Activated gamma-delta T cell (primary cell): ENCODE measurements at regions not wholly inside any gene's neighbourhood (a gene's known extent, or its start where the extent isn't known, plus 50 kb on each side); places are given as distances from the start of the nearest gene placed in this dataset.

Source experiments
- DNase-seq: peaks from one replicate; lab custom pipeline; 2025; lab: John Stamatoyannopoulos, UW

- DNase-seq: no peak
Measured at GRCh38 chr4:17296921-17297890, 214.7 kb downstream of the QDPR start.

GRCh38 chr4:17293901-17294300 is 218.0 kb downstream of the QDPR start:
- no peak for DNase-seq

- DNase-seq: no peak
Measured at GRCh38 chr4:17288151-17288550, 223.7 kb downstream of the QDPR start.

- DNase-seq: no peak
Measured at GRCh38 chr4:17286752-17287460, 225.0 kb downstream of the QDPR start.

- DNase-seq: no peak
Measured at GRCh38 chr4:17285747-17286146, 226.1 kb downstream of the QDPR start.

- no peak for DNase-seq
Measured at GRCh38 chr4:17284323-17285175, 227.3 kb downstream of the QDPR start.

- no peak for DNase-seq
Measured at GRCh38 chr4:17283832-17284231, 228.1 kb downstream of the QDPR start.

- no peak for DNase-seq
Measured at GRCh38 chr4:17283251-17283650, 228.6 kb downstream of the QDPR start.

GRCh38 chr4:17280261-17281018 is 231.4 kb downstream of the QDPR start:
- DNase-seq: no peak

GRCh38 chr4:17276776-17277175 is 235.1 kb downstream of the QDPR start:
- DNase-seq: no peak

GRCh38 chr4:17275836-17276235 is 236.1 kb downstream of the QDPR start:
- DNase-seq: no peak

- no peak for DNase-seq
Measured at GRCh38 chr4:17273047-17273446, 238.8 kb downstream of the QDPR start.

GRCh38 chr4:17272154-17272553 is 239.7 kb downstream of the QDPR start:
- DNase-seq: no peak

- DNase-seq: no peak
Measured at GRCh38 chr4:17265653-17266052, 246.2 kb downstream of the QDPR start.

- DNase-seq: no peak
Measured at GRCh38 chr4:17265139-17265538, 246.8 kb downstream of the QDPR start.

- DNase-seq: no peak
Measured at GRCh38 chr4:17260166-17260907, 251.6 kb downstream of the QDPR start.

- no peak for DNase-seq
Measured at GRCh38 chr4:17258106-17258505, 253.8 kb downstream of the QDPR start.

GRCh38 chr4:17252131-17252530 is 259.8 kb downstream of the QDPR start:
- no peak for DNase-seq

- no peak for DNase-seq
Measured at GRCh38 chr4:17251101-17251500, 260.8 kb downstream of the QDPR start.

- DNase-seq: no peak
Measured at GRCh38 chr4:17250591-17250990, 261.3 kb downstream of the QDPR start.

GRCh38 chr4:17246656-17247055 is 265.2 kb downstream of the QDPR start:
- DNase-seq: no peak
